ENCODE measurements at regions not wholly inside any gene's neighbourhood (a gene's known extent, or its start where the extent isn't known, plus 50 kb on each side); places are given as distances from the start of the nearest gene placed in this dataset.
"Not testable (repeated sequence)": the region's sequence is repeated elsewhere in the genome, so short reads cannot be mapped to it uniquely, and the experiment has no call there.

GRCh38 chr17:37828651-37829124 lies 83.8 kb upstream of the HNF1B start:
- DNase-seq (ENCODE audit: low spot score), result no peak

GRCh38 chr17:37827905-37828650 lies 83.2 kb upstream of the HNF1B start:
- no peak for DNase-seq (ENCODE audit: low spot score)

- DNase-seq (ENCODE audit: low spot score), result no peak
Measured at GRCh38 chr17:37826497-37827430, 81.9 kb upstream of the HNF1B start.

GRCh38 chr17:37825851-37826250 lies 81.0 kb upstream of the HNF1B start:
- DNase-seq (ENCODE audit: low spot score), result no peak

- no peak for DNase-seq (ENCODE audit: low spot score)
Measured at GRCh38 chr17:37824534-37825485, 80.0 kb upstream of the HNF1B start.

- no peak for DNase-seq (ENCODE audit: low spot score)
Measured at GRCh38 chr17:37823996-37824395, 79.1 kb upstream of the HNF1B start.

- no peak for DNase-seq (ENCODE audit: low spot score)
Measured at GRCh38 chr17:37820995-37821713, 76.3 kb upstream of the HNF1B start.

GRCh38 chr17:37820313-37820994 lies 75.6 kb upstream of the HNF1B start:
- no peak for DNase-seq (ENCODE audit: low spot score)

- no peak for DNase-seq (ENCODE audit: low spot score)
Measured at GRCh38 chr17:37818689-37819088, 73.8 kb upstream of the HNF1B start.

- no peak for DNase-seq (ENCODE audit: low spot score)
Measured at GRCh38 chr17:37816950-37817349, 72.1 kb upstream of the HNF1B start.

GRCh38 chr17:37815536-37815935 lies 70.7 kb upstream of the HNF1B start:
- DNase-seq (ENCODE audit: low spot score), result no peak

GRCh38 chr17:37813751-37814150 lies 68.9 kb upstream of the HNF1B start:
- DNase-seq (ENCODE audit: low spot score), result no peak

- not testable (repeated sequence) for DNase-seq (ENCODE audit: low spot score)
Measured at GRCh38 chr17:37808846-37809245, 64.0 kb upstream of the HNF1B start.

GRCh38 chr17:37802712-37803416 lies 58.0 kb upstream of the HNF1B start:
- DNase-seq (ENCODE audit: low spot score), result no peak

- no peak for DNase-seq (ENCODE audit: low spot score)
Measured at GRCh38 chr17:37802061-37802595, 57.3 kb upstream of the HNF1B start.

- DNase-seq (ENCODE audit: low spot score), result no peak
Measured at GRCh38 chr17:37801171-37801570, 56.3 kb upstream of the HNF1B start.

GRCh38 chr17:37797206-37797605 lies 52.3 kb upstream of the HNF1B start:
- DNase-seq (ENCODE audit: low spot score), result no peak

- no peak for DNase-seq (ENCODE audit: low spot score)
Measured at GRCh38 chr17:37796076-37796475, 51.2 kb upstream of the HNF1B start.

Measured in CD4-positive, alpha-beta T cell treated with Interleukin-2 at 100 ng/mL for 4 hours (primary cell).